Neural cell (in vitro differentiated cells): ENCODE measurements at regions not wholly inside any gene's neighbourhood (a gene's known extent, or its start where the extent isn't known, plus 50 kb on each side); places are given as distances from the start of the nearest gene placed in this dataset.

Experiments
- POLR2AphosphoS5 ChIP-seq: IDR thresholded peaks from 2 replicates; pipeline ENCODE4 v1.6.1; 2012
- TF ChIP-seq, protein P1 (sequence below): fragments of 450-650 bp; IDR thresholded peaks from 2 replicates; pipeline ENCODE4 v1.5.1; 2014; ENCODE audit warnings: antibody characterized with exemption, mild to moderate bottlenecking, moderate library complexity; ENCODE audit not compliant: poor library complexity, severe bottlenecking

DNA sequence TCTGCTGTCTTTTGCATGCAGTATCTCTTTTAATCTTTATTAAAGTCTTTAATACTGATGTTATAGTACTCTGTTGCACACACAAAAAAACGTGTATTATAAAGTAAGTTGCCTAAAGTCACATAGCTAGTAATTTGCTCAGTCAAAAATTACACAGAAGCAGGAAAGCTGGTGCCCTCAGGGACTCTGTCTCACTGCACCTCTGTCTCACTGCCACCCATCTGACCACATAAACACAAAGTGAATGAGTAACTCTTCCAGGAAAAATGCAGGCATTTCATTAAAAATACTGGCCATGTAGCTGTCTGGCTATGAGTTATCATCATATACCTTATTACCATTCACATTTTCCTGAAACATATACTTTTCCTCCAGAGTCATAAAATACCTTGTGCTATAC, 591.7 kb downstream of the CSNK1G3 start:
- TF ChIP-seq, protein P1, sequence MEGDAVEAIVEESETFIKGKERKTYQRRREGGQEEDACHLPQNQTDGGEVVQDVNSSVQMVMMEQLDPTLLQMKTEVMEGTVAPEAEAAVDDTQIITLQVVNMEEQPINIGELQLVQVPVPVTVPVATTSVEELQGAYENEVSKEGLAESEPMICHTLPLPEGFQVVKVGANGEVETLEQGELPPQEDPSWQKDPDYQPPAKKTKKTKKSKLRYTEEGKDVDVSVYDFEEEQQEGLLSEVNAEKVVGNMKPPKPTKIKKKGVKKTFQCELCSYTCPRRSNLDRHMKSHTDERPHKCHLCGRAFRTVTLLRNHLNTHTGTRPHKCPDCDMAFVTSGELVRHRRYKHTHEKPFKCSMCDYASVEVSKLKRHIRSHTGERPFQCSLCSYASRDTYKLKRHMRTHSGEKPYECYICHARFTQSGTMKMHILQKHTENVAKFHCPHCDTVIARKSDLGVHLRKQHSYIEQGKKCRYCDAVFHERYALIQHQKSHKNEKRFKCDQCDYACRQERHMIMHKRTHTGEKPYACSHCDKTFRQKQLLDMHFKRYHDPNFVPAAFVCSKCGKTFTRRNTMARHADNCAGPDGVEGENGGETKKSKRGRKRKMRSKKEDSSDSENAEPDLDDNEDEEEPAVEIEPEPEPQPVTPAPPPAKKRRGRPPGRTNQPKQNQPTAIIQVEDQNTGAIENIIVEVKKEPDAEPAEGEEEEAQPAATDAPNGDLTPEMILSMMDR = no peak
- no peak for TF ChIP-seq POLR2AphosphoS5
